ENCODE measurements at regions not wholly inside any gene's neighbourhood (a gene's known extent, or its start where the extent isn't known, plus 50 kb on each side); places are given as distances from the start of the nearest gene placed in this dataset.
A peak's percentile ranks its signal among the peaks of the same experiment; 100 is the strongest.
"Not testable (repeated sequence)": the region's sequence is repeated elsewhere in the genome, so short reads cannot be mapped to it uniquely, and the experiment has no call there.

DNA sequence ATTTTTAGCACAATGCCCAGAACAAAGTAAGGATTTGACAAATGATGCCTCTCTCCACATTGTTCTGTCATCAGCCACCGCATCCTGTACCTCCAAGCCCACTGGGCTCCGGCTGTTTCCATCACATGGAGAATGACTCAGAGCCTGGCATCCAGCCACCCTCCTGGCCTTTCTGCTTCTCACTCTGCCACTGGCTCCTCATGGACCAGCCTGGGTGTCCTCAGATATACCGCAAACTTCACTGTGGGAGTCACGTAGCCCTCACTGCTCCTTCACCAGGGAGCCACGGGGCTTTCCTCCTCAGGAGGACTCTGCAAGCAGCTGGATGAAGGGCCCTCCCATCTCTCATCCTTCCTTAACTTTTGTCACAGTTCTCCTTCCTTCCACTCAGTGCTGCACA is 943.0 kb downstream of the TUBA3C start:
- not testable (repeated sequence) for ATAC-seq

DNA sequence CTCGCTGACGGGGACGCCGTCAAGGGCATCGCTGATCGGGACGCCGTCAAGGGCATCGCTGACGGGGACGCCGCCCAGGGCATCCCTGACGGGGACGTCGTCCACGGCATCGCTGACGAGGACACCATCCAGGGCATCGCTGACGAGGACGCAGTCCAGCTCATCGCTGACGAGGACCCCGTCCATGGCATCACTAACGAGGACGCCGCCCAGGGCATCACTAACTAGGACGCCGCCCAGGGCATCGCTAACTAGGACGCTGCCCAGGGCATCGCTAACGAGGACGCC is 945.2 kb downstream of the TUBA3C start:
- ATAC-seq, result no peak

DNA sequence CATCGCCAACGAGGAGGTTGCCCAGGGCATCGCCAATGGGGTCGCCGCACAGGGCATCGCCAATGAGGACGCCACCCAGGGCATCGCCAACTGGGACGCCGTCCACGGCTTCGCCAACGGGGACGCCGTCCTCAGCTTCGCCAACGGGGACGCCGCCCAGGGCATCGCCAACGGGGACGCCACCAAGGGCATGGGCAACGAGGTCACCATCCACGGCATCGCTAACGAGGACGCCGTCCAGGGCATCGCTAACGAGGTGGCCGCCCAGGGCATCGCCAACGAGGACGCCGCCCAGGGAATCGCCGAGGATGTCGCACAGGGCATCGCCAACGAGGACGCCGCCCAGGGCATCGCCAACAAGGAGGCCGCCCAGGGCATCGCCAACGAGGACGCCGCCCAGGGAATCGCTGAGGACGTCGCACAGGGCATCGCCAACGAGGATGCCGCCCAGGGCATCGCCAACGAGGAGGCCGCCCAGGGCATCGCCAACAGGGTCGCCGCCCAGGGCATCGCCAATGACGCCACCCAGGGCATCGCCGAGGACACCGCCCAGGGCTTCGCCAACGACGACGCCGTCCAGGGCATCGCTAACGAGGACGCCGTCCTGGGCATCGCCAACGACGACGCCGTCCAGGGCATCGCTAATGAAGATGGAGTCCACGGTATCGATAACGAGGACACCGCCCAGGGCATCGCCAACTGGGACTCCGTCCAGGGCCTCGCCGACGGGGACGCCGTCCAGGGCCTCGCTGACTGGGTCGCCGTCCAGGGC is 945.7 kb downstream of the TUBA3C start:
- ATAC-seq, result no peak

DNA sequence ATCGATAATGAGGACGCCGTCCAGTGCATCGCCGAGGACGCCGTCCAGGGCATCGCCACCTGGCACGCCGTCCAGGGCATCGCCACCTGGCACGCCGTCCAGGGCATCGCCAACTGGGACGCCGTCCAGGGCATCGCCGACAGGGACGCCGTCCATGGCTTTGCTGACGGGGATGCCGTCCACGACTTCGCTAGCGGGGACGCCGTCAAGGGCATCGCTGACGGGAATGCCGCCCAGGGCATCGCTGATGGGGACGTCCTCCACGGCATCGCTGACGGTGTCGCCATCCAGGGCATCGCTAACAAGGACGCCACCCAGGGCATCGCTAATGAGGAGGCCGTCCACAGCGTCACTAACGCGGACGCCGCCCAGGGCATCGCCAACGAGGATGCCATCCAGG is 946.5 kb downstream of the TUBA3C start:
- ATAC-seq, result no peak

DNA sequence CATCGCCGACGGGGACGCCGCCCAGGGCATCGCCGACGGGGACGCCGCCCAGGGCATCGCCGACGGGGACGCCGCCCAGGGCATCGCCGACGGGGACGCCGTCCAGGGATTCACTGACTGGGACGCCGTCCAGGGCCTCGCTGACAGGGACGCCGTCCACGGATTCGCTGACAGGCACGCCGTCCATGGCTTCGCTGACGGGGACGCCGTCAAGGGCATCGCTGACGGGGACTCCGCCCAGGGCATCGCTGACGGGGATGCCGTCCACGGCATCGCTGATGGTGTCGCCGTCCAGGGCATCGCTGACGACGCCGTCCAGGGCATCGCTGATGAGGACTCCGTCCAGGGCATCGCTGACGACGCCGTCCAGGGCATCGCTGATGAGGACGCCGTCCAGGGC is 947.2 kb downstream of the TUBA3C start:
- ATAC-seq, result not testable (repeated sequence)

DNA sequence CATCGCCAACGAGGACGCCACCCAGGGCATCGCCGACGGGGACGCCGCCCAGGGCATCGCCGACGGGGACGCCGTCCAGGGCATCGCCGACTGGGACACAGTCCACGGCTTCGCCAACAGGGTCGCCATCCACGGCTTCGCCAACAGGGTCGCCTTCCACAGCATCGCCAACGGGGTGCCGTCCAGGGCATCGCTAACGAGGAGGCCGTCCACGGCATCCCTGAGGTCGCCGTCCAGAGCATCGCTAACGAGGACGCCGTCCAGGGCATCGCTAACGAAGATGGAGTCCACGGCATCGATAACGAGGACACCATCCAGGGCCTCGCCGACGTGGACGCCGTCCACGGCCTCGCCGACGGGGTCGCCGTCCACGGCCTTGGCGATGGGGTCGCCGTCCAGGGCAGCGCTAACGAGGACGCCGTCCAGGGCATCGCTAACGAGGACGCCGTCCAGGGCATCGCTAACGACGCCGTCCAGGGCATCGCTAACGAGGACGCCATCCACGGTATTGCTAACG is 947.8 kb downstream of the TUBA3C start:
- no peak for ATAC-seq

DNA sequence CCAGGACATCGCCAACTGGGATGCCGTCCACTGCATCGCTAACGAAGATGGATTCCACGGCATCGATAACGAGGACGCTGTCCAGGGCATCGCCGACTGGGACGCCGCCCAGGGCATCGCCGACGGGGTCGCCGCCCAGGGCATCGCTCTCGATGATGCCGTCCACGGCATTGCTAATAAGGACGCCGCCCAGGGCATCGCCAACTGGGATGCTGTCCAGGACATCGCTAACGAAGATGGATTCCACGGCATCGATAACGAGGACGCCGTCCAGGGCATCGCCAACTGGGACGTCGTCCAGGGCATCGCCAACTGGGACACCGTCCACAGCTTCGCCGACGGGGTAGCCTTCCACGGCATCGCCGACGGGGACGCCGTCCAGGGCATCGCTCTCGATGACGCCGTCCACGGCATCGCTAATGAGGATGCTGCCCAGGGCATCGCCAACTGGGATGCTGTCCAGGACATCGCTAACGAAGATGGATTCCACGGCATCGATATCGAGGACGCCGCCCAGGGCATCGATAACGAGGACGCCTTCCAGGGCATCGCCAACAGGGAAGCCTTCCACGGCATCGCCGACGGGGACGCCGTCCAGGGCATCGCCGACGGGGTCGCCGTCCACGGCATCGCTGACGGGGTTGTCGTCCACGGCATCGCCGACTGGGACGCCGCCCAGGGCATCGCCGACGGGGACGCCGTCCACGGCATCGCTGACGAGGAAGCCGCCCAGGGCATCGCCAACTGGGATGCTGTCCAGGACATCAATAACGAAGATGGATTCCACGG is 948.4 kb downstream of the TUBA3C start:
- no peak for ATAC-seq

DNA sequence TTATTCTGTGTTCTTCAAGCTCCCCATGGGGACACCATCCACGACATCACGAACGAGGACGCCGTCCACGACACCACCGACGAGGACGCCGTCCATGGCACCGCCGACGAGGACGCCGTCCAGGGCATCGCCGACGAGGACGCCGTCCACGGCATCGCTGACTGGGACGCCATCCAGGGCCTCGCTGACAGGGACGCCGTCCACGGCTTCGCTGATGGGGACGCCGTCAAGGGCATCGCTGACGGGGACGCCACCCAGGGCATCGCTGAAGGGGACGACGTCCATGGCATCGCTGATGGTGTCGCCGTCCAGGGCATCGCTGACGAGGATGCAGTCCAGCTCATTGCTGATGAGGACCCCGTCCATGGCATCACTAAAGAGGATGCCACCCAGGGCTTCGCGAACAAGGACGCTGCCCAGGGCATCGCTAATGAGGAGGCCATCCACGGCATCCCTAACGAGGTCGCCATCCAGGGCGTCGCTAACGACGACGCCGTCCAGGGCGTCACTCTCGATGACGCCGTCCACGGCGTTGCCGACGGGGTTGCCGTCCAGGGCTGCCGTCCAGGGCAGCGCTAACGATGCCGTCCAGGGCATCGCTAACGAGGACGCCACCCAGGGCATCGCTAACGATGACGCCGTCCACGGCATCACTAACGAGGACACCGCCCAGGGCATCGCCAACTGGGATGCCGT is 949.2 kb downstream of the TUBA3C start:
- ATAC-seq, result no peak

DNA sequence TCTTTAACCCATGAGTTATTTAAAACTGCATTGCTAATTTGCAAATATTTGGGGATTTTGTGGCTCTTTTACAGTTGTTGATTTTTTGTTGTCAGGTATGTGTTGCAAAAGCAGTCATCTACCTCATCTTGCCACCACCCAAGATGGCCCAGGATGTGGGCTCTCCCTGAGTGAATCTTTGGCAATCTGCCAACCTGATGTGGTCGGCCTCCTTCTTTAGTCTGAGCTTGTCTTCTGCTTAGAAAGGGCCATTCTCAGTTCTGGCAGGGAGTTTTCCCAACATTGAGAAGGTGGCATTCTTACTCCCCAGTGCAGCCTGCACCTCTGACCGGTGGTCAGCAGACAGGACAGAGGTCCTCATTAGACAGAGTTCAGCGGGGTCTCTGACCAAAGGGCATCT is 957.2 kb downstream of the TUBA3C start:
- ATAC-seq, result not testable (repeated sequence)

DNA sequence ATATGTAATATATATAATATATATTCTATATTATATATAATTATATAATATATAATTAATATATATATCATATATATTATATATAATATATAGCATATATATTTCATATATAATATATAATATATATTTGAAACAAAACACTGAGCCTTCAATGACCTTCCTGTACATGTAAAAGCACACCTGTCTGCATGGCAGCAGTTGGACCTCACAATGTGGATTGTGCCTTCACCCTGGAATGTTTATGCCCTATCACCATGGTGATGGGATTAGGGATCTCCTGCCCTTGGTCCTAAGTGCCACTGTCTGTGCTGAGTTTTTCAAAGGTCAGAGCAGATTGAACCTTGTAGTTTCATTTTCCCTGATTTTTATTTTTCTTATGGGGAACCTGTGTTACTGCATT is 966.9 kb downstream of the TUBA3C start:
- ATAC-seq, result peak; percentile 62

DNA sequence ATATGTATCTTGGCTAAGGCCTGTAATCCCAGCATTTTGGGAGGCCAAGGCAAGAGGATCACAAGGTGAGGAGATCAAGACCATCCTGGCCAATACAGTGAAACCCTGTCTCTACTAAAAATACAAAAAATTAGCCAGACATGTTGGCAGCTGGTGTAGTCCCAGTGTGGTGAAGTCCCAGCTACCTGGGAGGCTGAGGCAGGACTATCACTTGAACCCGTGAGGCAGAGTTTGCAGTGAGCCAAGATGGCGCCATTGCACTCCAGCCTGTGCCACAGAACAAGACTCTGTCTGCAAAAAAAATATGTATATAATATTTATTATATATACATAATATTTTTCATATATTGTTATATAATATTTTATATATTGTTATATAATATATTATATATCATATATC is 968.1 kb downstream of the TUBA3C start:
- not testable (repeated sequence) for ATAC-seq

DNA sequence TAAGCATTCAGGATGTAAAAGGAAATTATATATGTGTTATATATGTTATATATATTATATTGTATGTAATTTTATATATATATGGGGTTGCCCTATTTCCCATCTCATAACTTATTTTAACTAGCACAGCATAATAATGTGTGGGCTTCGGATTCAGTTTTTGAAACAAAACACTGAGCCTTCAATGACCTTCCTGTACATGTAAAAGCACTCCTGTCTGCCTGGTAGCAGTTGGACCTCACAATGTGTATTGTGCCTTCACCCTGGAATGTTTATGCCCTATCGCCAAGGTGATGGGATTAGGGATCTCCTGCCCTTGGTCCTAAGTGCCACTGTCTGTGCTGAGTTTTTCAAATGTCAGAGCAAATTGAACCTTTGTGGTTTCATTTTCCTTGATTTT is 968.8 kb downstream of the TUBA3C start:
- peak; percentile 96 for ATAC-seq

DNA sequence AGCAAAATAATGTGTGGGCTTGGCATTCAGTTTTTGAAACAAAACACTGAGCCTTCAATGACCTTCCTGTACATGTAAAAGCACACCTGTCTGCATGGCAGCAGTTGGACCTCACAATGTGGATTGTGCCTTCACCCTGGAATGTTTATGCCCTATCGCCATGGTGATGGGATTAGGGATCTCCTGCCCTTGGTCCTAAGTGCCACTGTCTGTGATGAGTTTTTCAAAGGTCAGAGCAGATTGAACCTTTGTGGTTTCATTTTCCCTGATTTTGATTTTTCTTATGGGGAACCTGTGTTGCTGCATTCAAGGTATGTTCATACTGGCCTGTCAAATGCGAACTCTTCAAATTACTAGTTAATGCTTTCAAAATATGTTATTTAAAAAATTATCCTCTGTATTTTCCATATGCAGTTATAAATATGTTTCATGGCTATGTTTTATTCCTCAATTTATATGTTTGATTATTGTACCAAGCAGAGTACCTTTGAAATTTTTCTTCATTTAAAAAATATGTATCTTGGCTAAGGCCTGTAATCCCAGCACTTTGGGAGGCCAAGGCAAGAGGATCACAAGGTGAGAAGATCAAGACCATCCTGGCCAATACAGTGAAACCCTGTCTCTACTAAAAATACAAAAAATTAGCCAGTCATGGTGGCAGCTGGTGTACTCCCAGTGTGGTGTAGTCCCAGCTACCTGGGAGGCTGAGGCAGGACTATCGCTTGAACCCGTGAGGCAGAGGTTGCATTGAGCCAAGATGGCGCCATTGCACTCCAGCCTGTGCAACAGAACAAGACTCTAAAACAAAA is 969.7 kb downstream of the TUBA3C start:
- ATAC-seq, result peak; percentile 87

DNA sequence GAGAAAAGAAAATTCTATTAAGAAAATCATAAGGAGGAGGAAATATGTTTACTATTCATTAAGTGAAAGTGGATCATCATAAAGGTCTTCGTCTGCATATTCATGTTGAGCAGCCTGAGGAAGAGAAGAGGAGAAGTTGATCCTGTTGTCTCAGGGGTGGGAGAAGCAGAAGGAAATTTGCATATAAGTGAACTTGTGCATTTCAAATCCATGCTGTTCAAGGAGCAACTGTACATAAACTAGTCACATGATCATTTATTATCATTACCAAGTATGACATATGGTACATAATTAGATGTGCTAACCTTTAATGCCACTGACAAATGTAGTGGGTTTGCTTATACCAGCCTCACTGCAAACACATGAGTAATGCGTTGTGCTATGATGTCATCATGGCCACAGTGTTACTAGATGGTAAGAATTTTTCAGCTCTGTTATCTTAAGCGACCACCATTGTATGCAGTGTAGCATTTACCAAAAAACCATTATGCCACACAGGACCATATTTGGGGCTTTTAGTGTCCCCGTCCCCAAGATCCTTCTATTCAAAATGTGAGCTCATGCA is 976.9 kb downstream of the TUBA3C start:
- peak; percentile 57 for ATAC-seq

DNA sequence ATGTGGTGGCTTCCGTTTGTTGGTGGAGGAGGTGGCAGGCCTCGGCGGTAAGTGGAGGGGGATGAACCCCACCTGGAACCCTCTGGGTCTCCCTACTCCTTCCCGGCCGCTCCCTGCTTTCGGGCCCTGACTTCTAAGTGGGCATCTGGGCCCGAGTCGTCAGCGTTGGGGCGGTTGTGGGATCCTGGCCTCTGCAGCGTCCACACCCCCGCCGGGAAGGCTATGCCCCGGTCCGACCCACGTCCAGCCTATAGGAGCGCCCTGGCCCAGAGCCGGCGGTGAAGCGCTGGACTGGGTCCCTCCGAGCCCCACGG is 986.3 kb downstream of the TUBA3C start:
- ATAC-seq, result peak; percentile 31

DNA sequence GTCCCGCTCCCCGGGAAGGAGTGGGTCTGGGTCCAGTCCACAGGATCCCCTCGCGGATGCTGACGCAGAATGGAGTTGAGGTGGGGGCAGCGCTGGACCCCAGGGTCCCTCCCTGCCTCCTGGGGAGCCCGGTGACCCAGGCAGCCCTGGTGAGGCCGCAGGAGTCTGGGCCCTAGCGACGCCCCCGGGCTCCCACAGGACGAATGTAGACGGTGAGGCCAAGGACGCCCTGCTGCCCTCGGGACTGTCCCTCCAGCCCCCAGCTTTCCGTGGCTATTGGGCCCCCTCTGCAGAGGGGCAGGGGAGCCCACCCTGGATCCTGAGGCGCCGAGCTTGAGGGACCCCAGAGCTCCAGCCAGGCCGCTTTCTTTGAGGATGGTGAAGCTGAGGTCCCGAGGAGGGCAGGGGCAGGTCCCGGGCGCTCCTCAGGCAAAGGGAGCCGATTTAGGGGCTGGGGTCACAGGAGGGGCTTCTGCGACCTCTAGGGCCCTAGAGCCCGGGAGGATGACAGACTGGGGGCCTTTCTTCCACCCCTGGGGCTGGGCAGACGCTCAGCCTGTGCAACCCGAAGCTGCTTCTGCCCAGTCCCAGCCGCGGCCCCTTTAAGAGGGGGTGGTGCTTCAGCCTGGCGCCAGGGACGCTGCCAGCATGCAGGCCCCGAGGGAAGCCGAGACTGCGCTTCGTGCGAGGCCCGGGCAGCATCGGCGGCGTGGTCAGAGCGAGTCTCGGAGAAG is 986.8 kb downstream of the TUBA3C start:
- ATAC-seq, result peak; percentile 11

DNA sequence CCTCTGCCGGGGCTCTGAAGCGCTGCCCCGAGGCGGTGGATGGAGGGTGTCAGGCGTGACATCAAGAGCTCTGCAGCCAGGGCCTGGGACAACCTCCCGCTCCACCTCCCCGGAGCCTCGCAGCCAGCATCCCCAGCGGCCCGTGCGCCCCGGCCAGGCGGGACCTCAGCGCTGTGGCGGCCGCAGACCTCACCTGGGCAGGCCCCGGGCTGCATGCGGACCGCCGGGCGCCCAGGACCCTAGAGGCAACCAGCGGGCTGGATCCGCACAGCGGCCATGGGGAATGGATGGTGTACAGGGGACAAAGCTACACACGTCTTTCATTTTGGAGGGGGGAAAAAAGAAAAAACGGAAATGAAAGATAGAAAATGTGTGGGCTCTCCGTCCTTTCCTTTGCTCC is 987.5 kb downstream of the TUBA3C start:
- ATAC-seq, result peak; percentile 51

All from esophagus mucosa (tissue), 1 donor.